KG1 (cell line): ENCODE measurements at regions not wholly inside any gene's neighbourhood (a gene's known extent, or its start where the extent isn't known, plus 50 kb on each side); places are given as distances from the start of the nearest gene placed in this dataset.
A peak's percentile ranks its signal among the peaks of the same experiment; 100 is the strongest.

Experiments
- DNase-seq: peaks from one replicate; lab custom pipeline; 2025; lab: John Stamatoyannopoulos, UW

GRCh38 chr19:32208060-32208459, 137.3 kb upstream of the ZNF507 start:
- no peak for DNase-seq

GRCh38 chr19:32219392-32219791, 126.0 kb upstream of the ZNF507 start:
- no peak for DNase-seq

GRCh38 chr19:32219881-32220472, 125.4 kb upstream of the ZNF507 start:
- DNase-seq = no peak

GRCh38 chr19:32220951-32221350, 124.5 kb upstream of the ZNF507 start:
- no peak for DNase-seq

- DNase-seq = no peak
These were observed 122.9 kb upstream of the ZNF507 start for GRCh38 chr19:32222556-32222955.

- no peak for DNase-seq
These were observed 122.3 kb upstream of the ZNF507 start for GRCh38 chr19:32223106-32223505.

- no peak for DNase-seq
These were observed 121.6 kb upstream of the ZNF507 start for GRCh38 chr19:32223595-32224370.

- peak; percentile 35 for DNase-seq
These were observed 120.8 kb upstream of the ZNF507 start for GRCh38 chr19:32224371-32225244.

GRCh38 chr19:32227561-32228165, 117.7 kb upstream of the ZNF507 start:
- no peak for DNase-seq

GRCh38 chr19:32230441-32230840, 115.0 kb upstream of the ZNF507 start:
- DNase-seq = no peak

GRCh38 chr19:32231020-32231419, 114.4 kb upstream of the ZNF507 start:
- no peak for DNase-seq

- no peak for DNase-seq
These were observed 113.7 kb upstream of the ZNF507 start for GRCh38 chr19:32231691-32232090.

- no peak for DNase-seq
These were observed 113.0 kb upstream of the ZNF507 start for GRCh38 chr19:32232449-32232848.

- no peak for DNase-seq
These were observed 112.3 kb upstream of the ZNF507 start for GRCh38 chr19:32233091-32233490.

- no peak for DNase-seq
These were observed 111.5 kb upstream of the ZNF507 start for GRCh38 chr19:32233885-32234284.

- no peak for DNase-seq
These were observed 110.7 kb upstream of the ZNF507 start for GRCh38 chr19:32234663-32235217.

- DNase-seq = no peak
These were observed 107.3 kb upstream of the ZNF507 start for GRCh38 chr19:32238076-32238475.

GRCh38 chr19:32240316-32240715, 105.1 kb upstream of the ZNF507 start:
- no peak for DNase-seq

GRCh38 chr19:32241306-32241705, 104.1 kb upstream of the ZNF507 start:
- no peak for DNase-seq

GRCh38 chr19:32241932-32242710, 103.3 kb upstream of the ZNF507 start:
- no peak for DNase-seq

GRCh38 chr19:32246006-32246405, 99.4 kb upstream of the ZNF507 start:
- DNase-seq = no peak
